ENCODE measurements at regions not wholly inside any gene's neighbourhood (a gene's known extent, or its start where the extent isn't known, plus 50 kb on each side); places are given as distances from the start of the nearest gene placed in this dataset.

DNA sequence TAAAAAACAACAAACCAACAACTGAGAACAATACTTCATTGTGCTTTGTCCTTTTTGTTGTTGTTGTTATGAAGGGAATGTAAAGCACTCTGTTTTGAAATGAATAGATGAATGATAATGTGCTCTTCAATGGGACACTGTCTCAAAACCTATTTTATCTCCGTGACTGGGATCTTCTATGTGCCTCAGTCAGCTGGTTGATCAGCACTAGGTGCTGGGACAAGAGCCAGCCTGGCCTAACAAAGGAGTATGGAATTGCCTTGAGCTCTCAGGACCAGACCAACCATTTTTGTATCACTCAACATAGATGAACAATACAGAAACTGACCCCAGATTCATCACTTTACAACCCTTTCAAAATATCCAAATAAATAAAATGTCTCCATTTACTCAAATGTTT lies 440.2 kb downstream of the KCNJ2 start (continued):
- TF ChIP-seq, protein P1, sequence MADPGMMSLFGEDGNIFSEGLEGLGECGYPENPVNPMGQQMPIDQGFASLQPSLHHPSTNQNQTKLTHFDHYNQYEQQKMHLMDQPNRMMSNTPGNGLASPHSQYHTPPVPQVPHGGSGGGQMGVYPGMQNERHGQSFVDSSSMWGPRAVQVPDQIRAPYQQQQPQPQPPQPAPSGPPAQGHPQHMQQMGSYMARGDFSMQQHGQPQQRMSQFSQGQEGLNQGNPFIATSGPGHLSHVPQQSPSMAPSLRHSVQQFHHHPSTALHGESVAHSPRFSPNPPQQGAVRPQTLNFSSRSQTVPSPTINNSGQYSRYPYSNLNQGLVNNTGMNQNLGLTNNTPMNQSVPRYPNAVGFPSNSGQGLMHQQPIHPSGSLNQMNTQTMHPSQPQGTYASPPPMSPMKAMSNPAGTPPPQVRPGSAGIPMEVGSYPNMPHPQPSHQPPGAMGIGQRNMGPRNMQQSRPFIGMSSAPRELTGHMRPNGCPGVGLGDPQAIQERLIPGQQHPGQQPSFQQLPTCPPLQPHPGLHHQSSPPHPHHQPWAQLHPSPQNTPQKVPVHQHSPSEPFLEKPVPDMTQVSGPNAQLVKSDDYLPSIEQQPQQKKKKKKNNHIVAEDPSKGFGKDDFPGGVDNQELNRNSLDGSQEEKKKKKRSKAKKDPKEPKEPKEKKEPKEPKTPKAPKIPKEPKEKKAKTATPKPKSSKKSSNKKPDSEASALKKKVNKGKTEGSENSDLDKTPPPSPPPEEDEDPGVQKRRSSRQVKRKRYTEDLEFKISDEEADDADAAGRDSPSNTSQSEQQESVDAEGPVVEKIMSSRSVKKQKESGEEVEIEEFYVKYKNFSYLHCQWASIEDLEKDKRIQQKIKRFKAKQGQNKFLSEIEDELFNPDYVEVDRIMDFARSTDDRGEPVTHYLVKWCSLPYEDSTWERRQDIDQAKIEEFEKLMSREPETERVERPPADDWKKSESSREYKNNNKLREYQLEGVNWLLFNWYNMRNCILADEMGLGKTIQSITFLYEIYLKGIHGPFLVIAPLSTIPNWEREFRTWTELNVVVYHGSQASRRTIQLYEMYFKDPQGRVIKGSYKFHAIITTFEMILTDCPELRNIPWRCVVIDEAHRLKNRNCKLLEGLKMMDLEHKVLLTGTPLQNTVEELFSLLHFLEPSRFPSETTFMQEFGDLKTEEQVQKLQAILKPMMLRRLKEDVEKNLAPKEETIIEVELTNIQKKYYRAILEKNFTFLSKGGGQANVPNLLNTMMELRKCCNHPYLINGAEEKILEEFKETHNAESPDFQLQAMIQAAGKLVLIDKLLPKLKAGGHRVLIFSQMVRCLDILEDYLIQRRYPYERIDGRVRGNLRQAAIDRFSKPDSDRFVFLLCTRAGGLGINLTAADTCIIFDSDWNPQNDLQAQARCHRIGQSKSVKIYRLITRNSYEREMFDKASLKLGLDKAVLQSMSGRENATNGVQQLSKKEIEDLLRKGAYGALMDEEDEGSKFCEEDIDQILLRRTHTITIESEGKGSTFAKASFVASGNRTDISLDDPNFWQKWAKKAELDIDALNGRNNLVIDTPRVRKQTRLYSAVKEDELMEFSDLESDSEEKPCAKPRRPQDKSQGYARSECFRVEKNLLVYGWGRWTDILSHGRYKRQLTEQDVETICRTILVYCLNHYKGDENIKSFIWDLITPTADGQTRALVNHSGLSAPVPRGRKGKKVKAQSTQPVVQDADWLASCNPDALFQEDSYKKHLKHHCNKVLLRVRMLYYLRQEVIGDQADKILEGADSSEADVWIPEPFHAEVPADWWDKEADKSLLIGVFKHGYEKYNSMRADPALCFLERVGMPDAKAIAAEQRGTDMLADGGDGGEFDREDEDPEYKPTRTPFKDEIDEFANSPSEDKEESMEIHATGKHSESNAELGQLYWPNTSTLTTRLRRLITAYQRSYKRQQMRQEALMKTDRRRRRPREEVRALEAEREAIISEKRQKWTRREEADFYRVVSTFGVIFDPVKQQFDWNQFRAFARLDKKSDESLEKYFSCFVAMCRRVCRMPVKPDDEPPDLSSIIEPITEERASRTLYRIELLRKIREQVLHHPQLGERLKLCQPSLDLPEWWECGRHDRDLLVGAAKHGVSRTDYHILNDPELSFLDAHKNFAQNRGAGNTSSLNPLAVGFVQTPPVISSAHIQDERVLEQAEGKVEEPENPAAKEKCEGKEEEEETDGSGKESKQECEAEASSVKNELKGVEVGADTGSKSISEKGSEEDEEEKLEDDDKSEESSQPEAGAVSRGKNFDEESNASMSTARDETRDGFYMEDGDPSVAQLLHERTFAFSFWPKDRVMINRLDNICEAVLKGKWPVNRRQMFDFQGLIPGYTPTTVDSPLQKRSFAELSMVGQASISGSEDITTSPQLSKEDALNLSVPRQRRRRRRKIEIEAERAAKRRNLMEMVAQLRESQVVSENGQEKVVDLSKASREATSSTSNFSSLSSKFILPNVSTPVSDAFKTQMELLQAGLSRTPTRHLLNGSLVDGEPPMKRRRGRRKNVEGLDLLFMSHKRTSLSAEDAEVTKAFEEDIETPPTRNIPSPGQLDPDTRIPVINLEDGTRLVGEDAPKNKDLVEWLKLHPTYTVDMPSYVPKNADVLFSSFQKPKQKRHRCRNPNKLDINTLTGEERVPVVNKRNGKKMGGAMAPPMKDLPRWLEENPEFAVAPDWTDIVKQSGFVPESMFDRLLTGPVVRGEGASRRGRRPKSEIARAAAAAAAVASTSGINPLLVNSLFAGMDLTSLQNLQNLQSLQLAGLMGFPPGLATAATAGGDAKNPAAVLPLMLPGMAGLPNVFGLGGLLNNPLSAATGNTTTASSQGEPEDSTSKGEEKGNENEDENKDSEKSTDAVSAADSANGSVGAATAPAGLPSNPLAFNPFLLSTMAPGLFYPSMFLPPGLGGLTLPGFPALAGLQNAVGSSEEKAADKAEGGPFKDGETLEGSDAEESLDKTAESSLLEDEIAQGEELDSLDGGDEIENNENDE (IDR thresholded peaks at IDR 0.05; ENCODE audit: insufficient replicate concordance, low read length), result no peak
- TF ChIP-seq CHD1 (IDR thresholded peaks at IDR 0.05; ENCODE audit: low read depth, low read length) (no peak), GABPA (IDR thresholded peaks at IDR 0.05; ENCODE audit: borderline replicate concordance, insufficient read depth, low read length) (no peak), BACH1 (IDR thresholded peaks at IDR 0.05; ENCODE audit: low read length) (no peak), JUND (IDR thresholded peaks at IDR 0.05; ENCODE audit: low read length) (no peak), SUZ12 (IDR thresholded peaks at IDR 0.05; ENCODE audit: low read length) (no peak), FOSL1 (IDR thresholded peaks at IDR 0.05; ENCODE audit: insufficient read depth, low read depth, low read length) (no peak), TEAD4 (IDR thresholded peaks at IDR 0.05; ENCODE audit: low read depth, low read length) (no peak), SP2 (IDR thresholded peaks at IDR 0.05; ENCODE audit: low read length) (no peak), RFX5 (IDR thresholded peaks at IDR 0.05; ENCODE audit: borderline replicate concordance, low read depth, low read length) (no peak), EP300 (IDR thresholded peaks at IDR 0.05; ENCODE audit: borderline replicate concordance in 1 of 2, low read depth in 2 of 2, low read length in 2 of 2) (no peak), HDAC6 (IDR thresholded peaks at IDR 0.05; ENCODE audit: low read depth, low read length) (no peak)
- TF ChIP-seq, protein P2, sequence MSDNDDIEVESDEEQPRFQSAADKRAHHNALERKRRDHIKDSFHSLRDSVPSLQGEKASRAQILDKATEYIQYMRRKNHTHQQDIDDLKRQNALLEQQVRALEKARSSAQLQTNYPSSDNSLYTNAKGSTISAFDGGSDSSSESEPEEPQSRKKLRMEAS (IDR thresholded peaks at IDR 0.05), result no peak
